Activated CD4-positive, alpha-beta T cell treated with anti-CD3 and anti-CD28 coated beads, Interleukin-2, amount 50 U/mL, for 1 hour (primary cell): ENCODE measurements at regions not wholly inside any gene's neighbourhood (a gene's known extent, or its start where the extent isn't known, plus 50 kb on each side); places are given as distances from the start of the nearest gene placed in this dataset.

Experiments
- DNase-seq: peaks from one replicate; pipeline ENCODE4 v3.0.0-alpha.2; 2020

- DNase-seq = no peak
Observed at GRCh38 chr1:218957971-218958370, 215.7 kb upstream of the LYPLAL1 start.

- DNase-seq = no peak
Observed at GRCh38 chr1:218959784-218960183, 213.9 kb upstream of the LYPLAL1 start.

GRCh38 chr1:218964471-218965185, 209.1 kb upstream of the LYPLAL1 start:
- no peak for DNase-seq

GRCh38 chr1:218965821-218966220, 207.9 kb upstream of the LYPLAL1 start:
- DNase-seq = no peak

- DNase-seq = no peak
Observed at GRCh38 chr1:218967254-218967653, 206.4 kb upstream of the LYPLAL1 start.

DNA sequence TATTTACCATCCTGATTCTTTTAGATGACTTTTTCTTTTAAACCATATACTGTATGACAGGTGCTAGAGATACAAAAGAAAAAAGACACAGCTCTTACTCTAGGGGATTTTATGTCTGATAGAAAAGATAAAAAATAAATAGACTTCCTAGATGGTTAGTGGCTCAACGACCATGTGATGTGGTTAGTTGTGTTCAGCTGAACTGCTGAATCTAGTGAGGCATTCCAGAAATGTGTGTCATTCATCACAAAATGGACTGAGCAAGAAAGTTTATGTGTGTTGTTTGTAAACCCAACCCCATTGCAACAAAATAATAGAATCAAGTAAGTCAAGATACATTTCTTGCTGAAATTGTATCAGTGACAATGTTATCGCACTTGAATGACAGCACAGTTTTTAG, 205.8 kb upstream of the LYPLAL1 start:
- no peak for DNase-seq

DNA sequence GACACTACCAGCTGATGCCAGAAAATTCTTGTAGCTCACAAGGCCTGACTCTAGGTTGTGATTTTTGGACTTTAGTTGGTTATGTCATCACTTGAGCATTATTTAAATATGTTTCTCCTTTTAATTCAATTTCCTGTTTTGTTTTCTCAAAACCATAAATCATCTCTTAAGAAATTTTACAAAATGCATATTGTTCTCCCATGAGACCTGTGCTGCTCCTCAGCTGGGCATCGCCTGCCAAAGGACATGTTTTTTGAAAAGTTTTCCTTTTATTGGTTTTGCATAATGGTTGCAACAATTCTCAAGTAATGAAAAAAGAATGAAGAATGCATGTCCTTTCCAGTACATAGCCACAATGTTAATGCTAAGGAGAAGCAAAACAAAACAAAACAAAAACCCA, 204.7 kb upstream of the LYPLAL1 start:
- DNase-seq = no peak

GRCh38 chr1:218970397-218970990, 203.2 kb upstream of the LYPLAL1 start:
- DNase-seq = no peak

DNA sequence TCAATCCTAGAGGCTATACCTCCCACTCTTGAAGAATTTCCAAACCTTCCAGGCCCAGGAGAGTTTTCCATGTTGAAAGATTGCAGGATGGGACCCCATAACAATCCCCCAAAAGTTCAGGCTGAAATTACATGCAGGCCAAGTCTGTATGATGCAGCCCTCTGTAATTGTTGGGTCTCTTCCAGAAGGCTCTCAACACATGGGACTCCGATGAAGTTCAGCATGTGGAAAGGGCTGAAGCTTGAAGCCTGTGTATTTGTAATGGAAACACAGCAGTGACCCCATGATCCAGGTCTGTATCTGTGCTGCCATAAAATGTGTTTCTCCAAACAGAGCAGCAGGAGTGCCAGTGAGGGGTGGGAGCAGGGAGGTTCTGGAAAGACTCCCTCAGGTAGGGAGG, 202.5 kb upstream of the LYPLAL1 start:
- no peak for DNase-seq

DNA sequence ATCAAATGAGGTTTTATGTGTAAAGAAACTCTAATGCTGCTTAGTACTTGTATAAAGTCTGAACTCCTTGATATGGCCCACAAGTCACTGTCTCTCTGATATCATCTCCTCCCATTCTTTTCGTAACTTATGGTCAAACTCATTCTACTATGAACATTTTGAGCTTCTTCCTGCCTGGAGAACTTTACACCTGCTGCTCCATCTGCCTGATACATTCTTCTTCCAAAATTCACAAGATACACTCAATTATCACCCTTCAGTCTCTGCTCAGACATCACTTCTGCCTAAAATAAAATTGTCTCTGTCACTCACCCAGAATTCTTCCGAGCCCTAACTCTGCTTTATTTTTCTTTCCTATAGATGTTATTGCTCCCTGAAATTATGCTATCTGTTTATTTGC, 192.8 kb upstream of the LYPLAL1 start:
- no peak for DNase-seq

- DNase-seq = no peak
Observed at GRCh38 chr1:218982482-218982881, 191.2 kb upstream of the LYPLAL1 start.

- DNase-seq = no peak
Observed at GRCh38 chr1:218983433-218983832, 190.2 kb upstream of the LYPLAL1 start.

GRCh38 chr1:218983848-218984247, 189.8 kb upstream of the LYPLAL1 start:
- no peak for DNase-seq

DNA sequence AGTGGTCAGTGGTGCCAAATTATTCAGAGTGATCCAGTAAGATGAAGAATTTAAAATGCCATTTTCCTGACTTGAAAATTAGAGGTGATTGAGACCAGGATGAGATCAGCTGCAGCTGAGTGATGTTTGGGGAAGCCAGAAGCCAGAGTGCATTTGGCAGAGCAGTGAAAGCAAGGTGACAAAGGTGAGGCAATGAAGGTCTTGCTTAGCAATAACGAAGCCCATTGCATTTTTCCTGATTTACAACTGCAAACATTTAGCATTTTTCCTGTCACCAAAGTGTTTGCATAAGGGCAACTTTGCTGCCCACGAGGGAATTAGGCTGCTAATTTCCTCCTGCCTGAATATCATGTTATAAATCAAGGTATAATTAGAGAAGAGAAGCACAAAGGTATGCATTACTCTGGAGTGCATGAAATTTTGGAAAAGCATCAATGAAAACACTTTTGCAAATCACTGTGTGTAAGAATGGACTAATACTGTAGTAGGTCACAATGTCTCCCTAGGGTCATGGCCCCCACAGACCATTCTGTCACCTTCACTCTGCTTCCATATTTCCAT, 188.2 kb upstream of the LYPLAL1 start:
- no peak for DNase-seq

GRCh38 chr1:218986816-218987215, 186.9 kb upstream of the LYPLAL1 start:
- no peak for DNase-seq

DNA sequence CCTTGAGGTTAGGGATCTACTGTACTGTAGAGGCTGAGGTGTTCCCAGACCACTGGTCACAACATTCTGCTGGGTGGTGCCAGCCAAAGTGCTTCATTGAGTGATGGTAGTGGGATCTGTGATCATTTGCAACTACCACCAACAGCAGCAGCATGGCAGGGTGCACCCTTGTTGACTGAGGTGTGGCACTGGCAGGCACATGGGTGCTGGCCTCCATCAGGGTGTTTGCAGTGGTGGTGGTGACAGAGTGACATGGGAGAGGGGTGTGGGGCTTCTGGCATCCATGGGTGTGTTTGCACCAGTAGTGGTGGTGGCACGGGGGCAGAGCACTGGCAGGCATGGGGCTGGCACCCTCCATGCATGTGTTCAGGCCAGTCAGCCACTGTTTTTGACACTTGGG, 183.7 kb upstream of the LYPLAL1 start:
- DNase-seq = no peak

DNA sequence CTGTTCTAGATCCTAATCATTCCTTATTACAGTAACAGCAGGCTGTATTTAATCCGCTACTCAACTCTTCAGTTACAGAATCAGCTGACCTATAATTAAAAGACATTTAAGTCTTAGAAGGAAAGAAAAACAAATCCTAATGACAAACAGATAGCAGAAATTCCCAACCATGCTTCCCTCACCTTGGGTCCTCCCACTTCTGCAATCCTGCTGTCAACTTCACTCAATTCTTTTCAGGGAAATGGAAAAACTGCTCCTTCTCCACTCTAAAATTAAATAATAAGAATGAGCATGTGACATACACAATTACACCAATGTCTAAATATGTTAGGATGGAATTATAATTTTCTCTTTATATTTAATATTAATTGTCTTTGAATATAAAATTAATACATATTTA, 182.6 kb upstream of the LYPLAL1 start:
- DNase-seq = no peak

- DNase-seq = no peak
Observed at GRCh38 chr1:218994615-218995014, 179.1 kb upstream of the LYPLAL1 start.

DNA sequence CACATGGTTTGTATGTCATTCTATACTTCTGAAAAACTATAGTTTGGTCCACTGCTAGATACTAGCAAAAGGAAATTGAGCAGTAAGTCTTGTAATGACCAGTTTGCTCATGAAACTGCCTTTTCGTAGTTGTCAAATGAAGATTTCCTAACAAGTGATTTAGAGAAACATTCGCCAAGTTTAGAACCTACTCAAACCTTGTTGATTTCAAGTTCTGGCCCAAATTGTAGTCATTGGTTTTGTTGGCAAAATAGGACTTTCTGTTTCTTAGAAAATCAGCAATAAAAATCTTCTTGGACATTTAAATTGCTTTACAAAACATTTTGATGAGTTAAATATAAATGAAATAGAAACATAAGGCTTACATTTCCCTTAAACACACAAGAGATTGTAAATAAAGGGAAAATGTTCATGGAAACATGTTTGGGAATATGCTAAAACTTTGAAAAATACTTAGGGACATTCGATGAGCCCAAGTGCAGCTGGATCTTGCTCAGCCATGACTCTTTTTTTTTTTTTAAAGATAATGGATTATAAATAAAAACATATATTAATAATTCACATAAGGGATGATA, 178.5 kb upstream of the LYPLAL1 start:
- no peak for DNase-seq

DNA sequence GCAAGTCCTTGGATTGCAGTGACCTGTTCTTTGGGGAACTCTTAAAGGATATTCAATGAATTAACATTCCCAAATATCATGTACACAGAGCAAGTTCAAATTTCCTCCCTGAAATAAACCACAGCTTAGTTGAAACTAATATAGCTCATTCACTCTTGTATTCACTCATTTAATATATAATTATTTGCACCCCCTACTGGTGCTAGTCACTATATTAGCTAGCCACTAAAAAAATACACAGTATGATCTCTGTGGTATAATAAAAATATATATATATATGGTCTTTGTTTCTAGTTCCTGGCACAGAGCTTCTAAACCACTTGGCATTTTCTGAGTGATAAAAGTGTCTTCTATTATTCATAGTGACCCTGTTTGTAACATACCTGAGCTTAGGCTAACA, 177.3 kb upstream of the LYPLAL1 start:
- no peak for DNase-seq

GRCh38 chr1:219000005-219000404, 173.7 kb upstream of the LYPLAL1 start:
- no peak for DNase-seq

DNA sequence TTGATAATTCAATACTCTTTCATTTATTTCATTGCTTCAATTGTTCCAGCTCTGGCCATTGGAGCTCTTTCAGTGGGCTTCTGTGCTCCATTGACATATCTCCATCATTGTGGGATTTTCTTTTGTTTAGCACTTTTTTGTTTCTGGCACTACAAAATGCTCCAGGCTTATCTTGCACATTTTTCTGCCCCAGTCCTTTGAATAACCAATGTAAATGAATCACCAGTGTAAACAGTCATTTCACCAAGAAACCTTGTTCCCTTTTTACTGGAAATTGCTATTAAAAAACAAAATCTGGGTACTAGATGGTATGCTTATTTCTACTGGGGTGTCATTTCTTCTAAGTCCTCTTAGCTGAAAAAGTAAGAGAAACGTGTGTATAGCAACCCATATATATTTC, 173.0 kb upstream of the LYPLAL1 start:
- no peak for DNase-seq

GRCh38 chr1:219010720-219011119, 163.0 kb upstream of the LYPLAL1 start:
- no peak for DNase-seq

DNA sequence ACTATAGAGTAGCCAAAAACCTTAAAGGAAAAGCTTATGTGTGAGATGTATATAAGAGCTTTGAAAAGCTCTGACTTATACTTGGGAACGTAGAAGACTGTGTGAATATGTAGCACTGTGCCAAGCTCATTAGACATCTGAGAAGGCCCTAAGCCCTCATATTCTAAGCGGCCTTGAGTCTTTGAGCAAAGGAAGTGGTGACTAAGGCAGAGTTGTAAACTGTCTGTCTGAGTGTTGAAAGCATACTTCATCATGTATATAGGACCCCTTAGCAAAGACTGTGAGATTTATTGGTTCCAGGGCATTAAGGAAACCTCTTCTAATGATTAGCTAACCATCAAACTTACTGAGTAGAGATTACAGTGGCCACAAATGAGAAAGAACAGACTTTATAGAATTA, 153.3 kb upstream of the LYPLAL1 start:
- DNase-seq = no peak
